OCI-LY1 (cell line): ENCODE measurements at regions not wholly inside any gene's neighbourhood (a gene's known extent, or its start where the extent isn't known, plus 50 kb on each side); places are given as distances from the start of the nearest gene placed in this dataset.

ENCODE experiments used
- H2AFZ ChIP-seq: fragments of 200-600 bp; sonication (generic), shearing (Covaris generic); 2 replicates; pipeline ENCODE4 v1.6.0; 2014; ENCODE audit warnings: antibody characterized with exemption, mild to moderate bottlenecking, low read length
- H3F3A ChIP-seq: fragments of 200-600 bp; sonication (generic), shearing (Covaris generic); 2 replicates; pipeline ENCODE4 v1.6.0; 2014; ENCODE audit warnings: mild to moderate bottlenecking, antibody characterized with exemption, low read length, moderate library complexity; ENCODE audit not compliant: insufficient read depth
- H3K27ac ChIP-seq: fragments of 200-600 bp; sonication (generic); 2 replicates; pipeline ENCODE4 v1.5.1; 2014; ENCODE audit warnings: low read length, mixed run types, mild to moderate bottlenecking, low read depth; ENCODE audit not compliant: poor library complexity, severe bottlenecking
- H3K27me3 ChIP-seq: fragments of 200-600 bp; sonication (generic); 2 replicates; pipeline ENCODE4 v1.6.0; 2014; ENCODE audit warnings: antibody characterized with exemption, mild to moderate bottlenecking, low read length, moderate library complexity; ENCODE audit not compliant: insufficient read depth
- H3K36me3 ChIP-seq: fragments of 200-600 bp; sonication (generic); 2 replicates; pipeline ENCODE4 v1.6.1; 2014; ENCODE audit warnings: mild to moderate bottlenecking, antibody characterized with exemption, low read length, moderate library complexity, mixed read lengths; ENCODE audit not compliant: insufficient read depth
- H3K4me1 ChIP-seq: fragments of 200-600 bp; sonication (generic); 2 replicates; pipeline ENCODE4 v1.5.1; 2014; ENCODE audit warnings: mild to moderate bottlenecking, low read length, moderate library complexity; ENCODE audit not compliant: insufficient read depth, severe bottlenecking
- H3K4me2 ChIP-seq: fragments of 200-600 bp; sonication (generic), shearing (Covaris generic); 2 replicates; pipeline ENCODE4 v1.6.1; 2014; ENCODE audit warnings: low read length
- H3K4me3 ChIP-seq: fragments of 200-600 bp; sonication (generic); 2 replicates; pipeline ENCODE4 v1.5.1; 2014; ENCODE audit warnings: low read length, low read depth, mild to moderate bottlenecking, mixed read lengths; ENCODE audit not compliant: poor library complexity, severe bottlenecking
- H3K79me2 ChIP-seq: fragments of 200-600 bp; shearing (Covaris generic); 2 replicates; pipeline ENCODE4 v1.6.1; 2016; ENCODE audit warnings: mixed run types, low read length, mixed read lengths; ENCODE audit not compliant: insufficient read depth
- H3K9ac ChIP-seq: fragments of 200-600 bp; sonication (generic), shearing (Covaris generic); 2 replicates; pipeline ENCODE4 v1.6.1; 2014; ENCODE audit warnings: mild to moderate bottlenecking, low read length, mixed read lengths
- H3K9me2 ChIP-seq: fragments of 200-600 bp; sonication (generic), shearing (Covaris generic); 2 replicates; pipeline ENCODE4 v1.6.1; 2014; ENCODE audit warnings: low read depth, mild to moderate bottlenecking, low read length, mixed read lengths
- H3K9me3 ChIP-seq: fragments of 200-600 bp; shearing (Covaris generic); 2 replicates; pipeline ENCODE4 v1.6.1; 2014; ENCODE audit warnings: low read length, mixed read lengths
- H4K20me1 ChIP-seq: fragments of 200-600 bp; sonication (generic), shearing (Covaris generic); 2 replicates; pipeline ENCODE4 v1.6.0; 2016; ENCODE audit warnings: mild to moderate bottlenecking, low read length; ENCODE audit not compliant: insufficient read depth
- CTCF ChIP-seq: fragments of 200-600 bp; sonication (generic), shearing (Covaris generic); IDR thresholded peaks from 2 replicates; pipeline ENCODE4 v1.5.1; 2017; ENCODE audit warnings: mild to moderate bottlenecking, antibody characterized with exemption, low read length, moderate library complexity, mixed read lengths
- EZH2 ChIP-seq: fragments of 200-600 bp; sonication (generic), shearing (Covaris generic); IDR thresholded peaks from 2 replicates; pipeline ENCODE4 v1.8.0; 2017; ENCODE audit warnings: borderline replicate concordance, mixed run types, mild to moderate bottlenecking, antibody characterized with exemption, low read length, moderate library complexity, mixed read lengths

- Histone ChIP-seq H3K27ac (no peak overlapping the region), H3K27me3 (no peaks in the 10 kb centered on the region), H3K9me2 (no peaks in the 10 kb centered on the region), H3K4me2 (no peak overlapping the region), H3K9me3 (no peaks in the 10 kb centered on the region), H3K36me3 (no peaks in the 10 kb centered on the region), H3K79me2 (no peaks in the 10 kb centered on the region), H3F3A (no peaks in the 10 kb centered on the region), H2AFZ (no peak overlapping the region), H3K4me1 (no peaks in the 10 kb centered on the region), H3K9ac (no peak overlapping the region), H4K20me1 (no peaks in the 10 kb centered on the region), H3K4me3 (no peak overlapping the region)
- TF ChIP-seq EZH2: no peak
These were observed 234.0 kb upstream of the NMUR2 start for GRCh38 chr5:152638996-152639552.

- H2AFZ ChIP-seq: no peak overlapping the region
- H3K36me3 ChIP-seq: no peaks in the 10 kb centered on the region
- no peak overlapping the region for H3K4me3 ChIP-seq
- no peaks in the 10 kb centered on the region for H3K4me1 ChIP-seq
- H3K79me2 ChIP-seq: no peaks in the 10 kb centered on the region
- H3K9me3 ChIP-seq: no peaks in the 10 kb centered on the region
- no peaks in the 10 kb centered on the region for H3K9me2 ChIP-seq
- no peaks in the 10 kb centered on the region for H3K27me3 ChIP-seq
- H3K27ac ChIP-seq: no peak overlapping the region
- TF ChIP-seq CTCF (no peak), EZH2 (no peak)
- no peaks in the 10 kb centered on the region for H3F3A ChIP-seq
- no peaks in the 10 kb centered on the region for H4K20me1 ChIP-seq
- no peak overlapping the region for H3K4me2 ChIP-seq
- no peak overlapping the region for H3K9ac ChIP-seq
These were observed 237.1 kb upstream of the NMUR2 start for GRCh38 chr5:152641970-152642805.

- H3K9ac ChIP-seq: no peak overlapping the region
- no peaks in the 10 kb centered on the region for H3K27me3 ChIP-seq
- no peaks in the 10 kb centered on the region for H3K36me3 ChIP-seq
- no peak for TF ChIP-seq EZH2
- TF ChIP-seq CTCF: no peak
- H3F3A ChIP-seq: no peaks in the 10 kb centered on the region
- no peaks in the 10 kb centered on the region for H3K9me3 ChIP-seq
- H3K9me2 ChIP-seq: no peaks in the 10 kb centered on the region
- H3K4me2 ChIP-seq: no peak overlapping the region
- H3K4me1 ChIP-seq: no peaks in the 10 kb centered on the region
- H2AFZ ChIP-seq: no peak overlapping the region
- no peak overlapping the region for H3K4me3 ChIP-seq
- no peaks in the 10 kb centered on the region for H4K20me1 ChIP-seq
- no peaks in the 10 kb centered on the region for H3K79me2 ChIP-seq
- H3K27ac ChIP-seq: no peak overlapping the region
These were observed 237.8 kb upstream of the NMUR2 start for GRCh38 chr5:152642880-152643279.
